GM23338 (cell line): ENCODE measurements at regions not wholly inside any gene's neighbourhood (a gene's known extent, or its start where the extent isn't known, plus 50 kb on each side); places are given as distances from the start of the nearest gene placed in this dataset.

Source experiments
- CREB1 ChIP-seq: fragments of 250-450 bp; sonication (Bioruptor Pico); IDR thresholded peaks from 2 replicates; pipeline ENCODE4 v1.5.0; 2020; ENCODE audit warnings: low read depth, mild to moderate bottlenecking, moderate library complexity
- CTCF ChIP-seq, 2 experiments: fragments of 200-600 bp in 1 of 2; sonication (generic) in 1 of 2; conservative IDR thresholded peaks; 2 replicates each; pipeline versions ENCODE4 v1.5.1 to v1.6.1; 2016 to 2017; ENCODE audit warnings: antibody characterized with exemption in 2 of 2, low read depth in 2 of 2, mild to moderate bottlenecking in 2 of 2, moderate library complexity in 1 of 2
- EZH2 ChIP-seq: fragments of 200-600 bp; sonication (generic); IDR thresholded peaks from one replicate; pipeline ENCODE4 v1.8.0; 2017; ENCODE audit warnings: antibody characterized with exemption, mild to moderate bottlenecking, low read depth; ENCODE audit not compliant: unreplicated experiment
- EZH2phosphoT487 ChIP-seq: fragments of 200-600 bp; sonication (generic); IDR thresholded peaks from one replicate; pipeline ENCODE4 v1.8.1; 2018; ENCODE audit warnings: antibody characterized with exemption; ENCODE audit not compliant: unreplicated experiment
- JUNB ChIP-seq: IDR thresholded peaks from one replicate; pipeline ENCODE4 v1.6.1; 2016; ENCODE audit warnings: antibody characterized with exemption; ENCODE audit not compliant: unreplicated experiment
- POLR2AphosphoS5 ChIP-seq: IDR thresholded peaks from 2 replicates; pipeline ENCODE4 v1.6.1; 2016; ENCODE audit warnings: antibody characterized with exemption, low read depth
- TF ChIP-seq, protein P1 (sequence below): IDR thresholded peaks from one replicate; pipeline ENCODE4 v1.6.1; 2018; ENCODE audit warnings: antibody characterized with exemption; ENCODE audit not compliant: unreplicated experiment
- TF ChIP-seq, protein P2 (sequence below): IDR thresholded peaks from 2 replicates; pipeline ENCODE4 v1.6.1; 2016; ENCODE audit warnings: antibody characterized with exemption

DNA sequence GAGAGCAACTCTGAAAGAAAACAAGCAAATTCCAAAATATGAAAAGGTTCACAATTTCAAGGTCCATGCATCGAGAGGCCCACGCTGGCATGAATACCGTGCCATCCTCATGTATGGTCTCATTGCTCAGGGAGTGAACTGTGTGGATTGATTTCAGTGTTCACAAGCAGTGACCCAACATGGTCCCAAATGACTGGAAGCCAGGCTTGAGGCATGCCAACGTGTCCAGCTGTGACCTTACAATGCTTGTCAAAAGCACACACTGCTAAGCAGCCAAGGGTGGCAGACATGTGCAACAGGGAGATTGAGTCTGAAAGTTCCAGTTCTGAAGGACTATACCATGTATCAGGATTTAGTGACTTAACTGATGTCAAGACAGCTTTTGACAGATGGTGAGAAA lies 58.7 kb upstream of the CLDN24 start:
- TF ChIP-seq CTCF (conservative IDR thresholded peaks at IDR 0.05; ENCODE audit: low read depth in 2 of 2) (no peak), POLR2AphosphoS5 (no peak), EZH2 (no peak), CREB1 (CRISPR knock-in tag) (no peak), JUNB (no peak), EZH2phosphoT487 (no peak)
- TF ChIP-seq, protein P1, sequence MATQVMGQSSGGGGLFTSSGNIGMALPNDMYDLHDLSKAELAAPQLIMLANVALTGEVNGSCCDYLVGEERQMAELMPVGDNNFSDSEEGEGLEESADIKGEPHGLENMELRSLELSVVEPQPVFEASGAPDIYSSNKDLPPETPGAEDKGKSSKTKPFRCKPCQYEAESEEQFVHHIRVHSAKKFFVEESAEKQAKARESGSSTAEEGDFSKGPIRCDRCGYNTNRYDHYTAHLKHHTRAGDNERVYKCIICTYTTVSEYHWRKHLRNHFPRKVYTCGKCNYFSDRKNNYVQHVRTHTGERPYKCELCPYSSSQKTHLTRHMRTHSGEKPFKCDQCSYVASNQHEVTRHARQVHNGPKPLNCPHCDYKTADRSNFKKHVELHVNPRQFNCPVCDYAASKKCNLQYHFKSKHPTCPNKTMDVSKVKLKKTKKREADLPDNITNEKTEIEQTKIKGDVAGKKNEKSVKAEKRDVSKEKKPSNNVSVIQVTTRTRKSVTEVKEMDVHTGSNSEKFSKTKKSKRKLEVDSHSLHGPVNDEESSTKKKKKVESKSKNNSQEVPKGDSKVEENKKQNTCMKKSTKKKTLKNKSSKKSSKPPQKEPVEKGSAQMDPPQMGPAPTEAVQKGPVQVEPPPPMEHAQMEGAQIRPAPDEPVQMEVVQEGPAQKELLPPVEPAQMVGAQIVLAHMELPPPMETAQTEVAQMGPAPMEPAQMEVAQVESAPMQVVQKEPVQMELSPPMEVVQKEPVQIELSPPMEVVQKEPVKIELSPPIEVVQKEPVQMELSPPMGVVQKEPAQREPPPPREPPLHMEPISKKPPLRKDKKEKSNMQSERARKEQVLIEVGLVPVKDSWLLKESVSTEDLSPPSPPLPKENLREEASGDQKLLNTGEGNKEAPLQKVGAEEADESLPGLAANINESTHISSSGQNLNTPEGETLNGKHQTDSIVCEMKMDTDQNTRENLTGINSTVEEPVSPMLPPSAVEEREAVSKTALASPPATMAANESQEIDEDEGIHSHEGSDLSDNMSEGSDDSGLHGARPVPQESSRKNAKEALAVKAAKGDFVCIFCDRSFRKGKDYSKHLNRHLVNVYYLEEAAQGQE, result no peak
- TF ChIP-seq, protein P2, sequence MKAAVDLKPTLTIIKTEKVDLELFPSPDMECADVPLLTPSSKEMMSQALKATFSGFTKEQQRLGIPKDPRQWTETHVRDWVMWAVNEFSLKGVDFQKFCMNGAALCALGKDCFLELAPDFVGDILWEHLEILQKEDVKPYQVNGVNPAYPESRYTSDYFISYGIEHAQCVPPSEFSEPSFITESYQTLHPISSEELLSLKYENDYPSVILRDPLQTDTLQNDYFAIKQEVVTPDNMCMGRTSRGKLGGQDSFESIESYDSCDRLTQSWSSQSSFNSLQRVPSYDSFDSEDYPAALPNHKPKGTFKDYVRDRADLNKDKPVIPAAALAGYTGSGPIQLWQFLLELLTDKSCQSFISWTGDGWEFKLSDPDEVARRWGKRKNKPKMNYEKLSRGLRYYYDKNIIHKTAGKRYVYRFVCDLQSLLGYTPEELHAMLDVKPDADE, result no peak
